Small intestine (tissue), 7 donors: ENCODE measurements at regions not wholly inside any gene's neighbourhood (a gene's known extent, or its start where the extent isn't known, plus 50 kb on each side); places are given as distances from the start of the nearest gene placed in this dataset.

Experiments used
- DNase-seq, 2 donors: peaks; one replicate each; pipeline versions ENCODE4 v3.0.0 to v3.0.0-alpha.2; 2013
- FAIRE-seq: peaks from 2 replicates; lab custom pipeline; 2012; peaks lifted over from hg19 to GRCh38; lab: Jason Lieb, UNC
- H3K27ac ChIP-seq, 3 donors: one replicate each; pipeline ENCODE4 v1.5.1; 2013; ENCODE audit warnings: low read length in 2 of 3, mild to moderate bottlenecking in 2 of 3, control low read depth in 1 of 3, inconsistent platforms in 1 of 3, low read depth in 1 of 3, moderate library complexity in 1 of 3
- H3K27me3 ChIP-seq, 3 donors: one replicate each; pipeline ENCODE4 v1.6.1; 2013; ENCODE audit warnings: low read length in 3 of 3, inconsistent platforms in 1 of 3; ENCODE audit not compliant: control insufficient read depth in 3 of 3, insufficient read depth in 3 of 3
- H3K36me3 ChIP-seq, 3 donors: one replicate each; pipeline ENCODE4 v1.6.1; 2013; ENCODE audit warnings: low read length in 3 of 3, inconsistent platforms in 1 of 3, low read depth in 1 of 3, mild to moderate bottlenecking in 1 of 3, moderate library complexity in 1 of 3; ENCODE audit not compliant: control insufficient read depth in 3 of 3, insufficient read depth in 2 of 3
- H3K4me1 ChIP-seq, 3 donors: one replicate each; pipeline ENCODE4 v1.6.1; 2013; ENCODE audit warnings: low read length in 2 of 3, inconsistent platforms in 1 of 3, low read depth in 1 of 3, mild to moderate bottlenecking in 1 of 3, moderate library complexity in 1 of 3; ENCODE audit not compliant: control insufficient read depth in 3 of 3, insufficient read depth in 2 of 3
- H3K4me3 ChIP-seq, 3 donors: one replicate each; pipeline ENCODE4 v1.5.1; 2013; ENCODE audit warnings: low read length in 3 of 3, control low read depth in 1 of 3, inconsistent platforms in 1 of 3, low read depth in 1 of 3, mild to moderate bottlenecking in 1 of 3, moderate library complexity in 1 of 3
- H3K9me3 ChIP-seq, 2 donors: one replicate each; pipeline ENCODE4 v1.6.1; 2013; ENCODE audit warnings: low read depth in 1 of 2, low read length in 1 of 2; ENCODE audit not compliant: control insufficient read depth in 2 of 2, insufficient read depth in 1 of 2
- WGBS, 3 donors: extraction: QIAGEN DNeasy Blood & Tissue Kit; methylation state at CpG; one replicate each; pipeline ENCODE4 v1.1.7; 2013; 5-methylcytosine and 5-hydroxymethylcytosine counted together
- donor health status: healthy with polysubstance abuse.
- donor health status: control.
- donor health status: control.
- donor health status: Bipolar disorder and iron deficiency.
- donor health status: healthy.

DNA sequence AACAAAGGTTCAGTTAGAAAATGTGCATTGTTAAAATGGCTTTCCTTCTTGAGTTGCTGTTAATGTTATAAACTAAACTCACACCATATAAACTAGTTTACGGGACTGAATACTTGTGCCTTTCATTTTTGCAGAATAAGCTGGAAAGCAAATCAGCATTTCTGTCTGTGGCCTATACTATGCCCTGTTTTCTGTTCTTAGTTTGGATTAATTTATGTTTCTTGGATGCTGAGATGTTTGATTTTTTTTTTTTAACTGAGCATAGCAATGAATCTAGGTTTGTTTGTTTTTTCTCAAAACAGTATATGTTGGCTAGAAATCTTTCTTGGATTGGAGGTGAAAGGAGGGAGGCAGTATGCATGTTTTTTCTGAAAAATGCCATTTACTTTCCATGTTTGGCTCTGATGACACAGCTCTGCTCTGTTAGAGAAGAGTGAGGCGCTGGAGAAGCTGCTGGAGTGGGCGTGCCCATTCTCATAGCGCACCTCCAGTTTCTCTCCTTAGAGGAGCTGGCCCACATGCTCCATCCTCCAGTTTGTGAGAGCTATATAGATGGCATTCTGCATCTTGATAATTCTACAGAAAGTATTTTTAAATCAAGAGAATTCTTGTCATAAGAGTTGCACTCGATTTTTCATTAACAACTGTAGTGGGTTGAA is 423.6 kb upstream of the TPM1 start:
- Histone ChIP-seq H3K9me3 (no peaks in the 10 kb centered on the region), H3K27ac (no peak overlapping the region), H3K27me3 (no peaks in the 10 kb centered on the region), H3K4me3 (no peak overlapping the region), H3K4me1 (peaks cover 0 to 2% (median 0%) of the 10 kb centered on the region in 3 donors), H3K36me3 (peaks cover 0 to 10% (median 0%) of the 10 kb centered on the region in 3 donors)
- 82 to 95% (median 88%) methylated on average over 5 of the region's 5 CpGs for WGBS, 3 donors
- DNase-seq (no peak), FAIRE-seq (no peak)

- Histone ChIP-seq H3K27me3 (no peaks in the 10 kb centered on the region), H3K9me3 (no peaks in the 10 kb centered on the region), H3K27ac (no peak overlapping the region), H3K4me3 (no peak overlapping the region), H3K36me3 (peaks cover 0 to 10% (median 0%) of the 10 kb centered on the region in 3 donors), H3K4me1 (peaks cover 0 to 2% (median 0%) of the 10 kb centered on the region in 3 donors)
- FAIRE-seq = no peak
- 77 to 94% (median 82%) methylated on average over 3 of the region's 3 CpGs for WGBS, 3 donors
- DNase-seq = no peak
Measured at GRCh38 chr15:62619526-62619925, 423.0 kb upstream of the TPM1 start.

GRCh38 chr15:62622775-62623174 is 419.8 kb upstream of the TPM1 start:
- Histone ChIP-seq H3K4me1 (peaks cover 0 to 3% (median 2%) of the 10 kb centered on the region in 3 donors), H3K4me3 (no peak overlapping the region), H3K9me3 (no peaks in the 10 kb centered on the region), H3K27me3 (no peaks in the 10 kb centered on the region), H3K27ac (no peak overlapping the region), H3K36me3 (peaks cover 0 to 13% (median 0%) of the 10 kb centered on the region in 3 donors)
- FAIRE-seq (no peak), DNase-seq (no peak)
- 79 to 94% (median 83%) methylated on average over 4 of the region's 4 CpGs for WGBS, 3 donors

GRCh38 chr15:62624547-62625378 is 417.8 kb upstream of the TPM1 start:
- FAIRE-seq = no peak
- H3K27ac ChIP-seq = peak overlapping the region in 1 of 3 donors; percentile 14

DNA sequence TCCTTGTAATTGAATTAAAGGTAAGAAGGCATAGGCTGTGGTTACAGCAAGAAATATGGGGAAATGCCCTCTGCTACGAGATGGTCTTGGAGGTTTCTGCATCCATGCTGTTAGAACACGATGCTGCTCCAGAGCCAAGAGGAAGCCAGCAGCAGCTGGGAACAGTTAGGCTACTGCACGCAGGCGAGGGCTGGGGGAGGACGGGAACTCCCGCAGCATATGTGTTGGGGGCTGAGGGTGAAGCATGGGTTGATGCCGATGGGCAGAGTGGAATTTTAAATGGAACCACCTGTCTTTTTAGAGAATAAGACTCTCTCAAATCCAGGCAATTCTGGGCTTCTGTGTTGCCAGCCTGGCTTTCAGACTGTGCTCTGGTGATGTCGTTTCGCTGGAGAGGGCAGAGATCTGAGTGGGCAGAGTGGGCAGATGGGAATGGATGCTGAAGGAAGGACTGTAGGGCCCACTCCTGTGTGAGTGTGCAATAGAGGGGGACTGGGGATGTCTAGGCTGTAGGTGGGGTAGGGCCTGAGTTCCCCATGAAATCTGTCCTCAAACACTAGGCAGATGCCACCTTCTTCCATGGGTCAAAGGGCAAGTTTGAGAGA is 417.0 kb upstream of the TPM1 start:
- Histone ChIP-seq H3K4me1 (peaks cover 0 to 3% (median 2%) of the 10 kb centered on the region in 3 donors), H3K36me3 (peaks cover 0 to 13% (median 0%) of the 10 kb centered on the region in 3 donors), H3K27ac (peak overlapping the region in 1 of 3 donors; percentile 14), H3K4me3 (no peak overlapping the region), H3K9me3 (no peaks in the 10 kb centered on the region), H3K27me3 (no peaks in the 10 kb centered on the region)
- DNase-seq = no peak
- no peak for FAIRE-seq
- 67 to 83% (median 82%) methylated on average over 9 of the region's 9 CpGs for WGBS, 3 donors

More at GRCh38 chr15:62624547-62625378, 417.8 kb upstream of the TPM1 start:
- no peaks in the 10 kb centered on the region for H3K9me3 ChIP-seq
- H3K4me3 ChIP-seq = no peak overlapping the region
- H3K36me3 ChIP-seq = peaks cover 0 to 13% (median 0%) of the 10 kb centered on the region in 3 donors
- H3K27me3 ChIP-seq = no peaks in the 10 kb centered on the region
- peak in 1 of 2 donors; percentile 7 for DNase-seq
- peaks cover 0 to 3% (median 2%) of the 10 kb centered on the region in 3 donors for H3K4me1 ChIP-seq
- 44 to 53% (median 44%) methylated on average over 7 of the region's 7 CpGs for WGBS, 3 donors

GRCh38 chr15:62626903-62627302 is 415.6 kb upstream of the TPM1 start:
- Histone ChIP-seq H3K27me3 (no peaks in the 10 kb centered on the region), H3K4me1 (peaks cover 0 to 3% (median 2%) of the 10 kb centered on the region in 3 donors), H3K9me3 (no peaks in the 10 kb centered on the region), H3K4me3 (no peak overlapping the region), H3K27ac (no peak overlapping the region), H3K36me3 (peaks cover 0 to 13% (median 0%) of the 10 kb centered on the region in 3 donors)
- WGBS, 3 donors = 73 to 84% (median 78%) methylated on average over 4 of the region's 4 CpGs
- DNase-seq = peak in 1 of 2 donors; percentile 20
- FAIRE-seq = no peak

- Histone ChIP-seq H3K27ac (no peak overlapping the region), H3K36me3 (peaks cover 0 to 6% (median 0%) of the 10 kb centered on the region in 3 donors), H3K4me1 (no peaks in the 10 kb centered on the region), H3K27me3 (no peaks in the 10 kb centered on the region), H3K9me3 (no peaks in the 10 kb centered on the region), H3K4me3 (no peak overlapping the region)
- no peak for FAIRE-seq
- no peak for DNase-seq
- WGBS, 3 donors = 90 to 96% (median 94%) methylated on average over 2 of the region's 2 CpGs
Measured at GRCh38 chr15:62631076-62631724, 411.3 kb upstream of the TPM1 start.
